ENCODE measurements at regions not wholly inside any gene's neighbourhood (a gene's known extent, or its start where the extent isn't known, plus 50 kb on each side); places are given as distances from the start of the nearest gene placed in this dataset.

- TF ChIP-seq CTCF (IDR thresholded peaks at IDR 0.05; ENCODE audit: insufficient read depth, low read depth, low read length) (no peak), EZH2 (IDR thresholded peaks at IDR 0.05; ENCODE audit: insufficient read depth, low read length) (no peak)
Measured at GRCh38 chr3:5841599-5841998, 654.1 kb downstream of the EDEM1 start.
